GM21447 (cell line): ENCODE measurements at regions not wholly inside any gene's neighbourhood (a gene's known extent, or its start where the extent isn't known, plus 50 kb on each side); places are given as distances from the start of the nearest gene placed in this dataset.

Source experiments
- ATAC-seq: cut with Tn5 transposase; IDR thresholded peaks from one replicate; pipeline ENCODE4 v1.9.1; 2021; ENCODE audit not compliant: unreplicated experiment

GRCh38 chr4:129531253-129531652 is 435.3 kb downstream of the C4orf33 start:
- no peak for ATAC-seq

GRCh38 chr4:129532573-129532972 is 436.6 kb downstream of the C4orf33 start:
- peak; percentile 91 for ATAC-seq

GRCh38 chr4:129543299-129543698 is 447.3 kb downstream of the C4orf33 start:
- ATAC-seq, result no peak

- no peak for ATAC-seq
Observed at GRCh38 chr4:129545599-129546278, 449.8 kb downstream of the C4orf33 start.

GRCh38 chr4:129546531-129546930 is 450.6 kb downstream of the C4orf33 start:
- ATAC-seq, result no peak

- ATAC-seq, result no peak
Observed at GRCh38 chr4:129550281-129550785, 454.4 kb downstream of the C4orf33 start.

GRCh38 chr4:129561280-129561679 is 465.3 kb downstream of the C4orf33 start:
- no peak for ATAC-seq

GRCh38 chr4:129561886-129562671 is 466.1 kb downstream of the C4orf33 start:
- ATAC-seq, result no peak

GRCh38 chr4:129565214-129565613 is 469.3 kb downstream of the C4orf33 start:
- no peak for ATAC-seq

- no peak for ATAC-seq
Observed at GRCh38 chr4:129570326-129570725, 474.4 kb downstream of the C4orf33 start.

GRCh38 chr4:129578336-129578735 is 482.4 kb downstream of the C4orf33 start:
- no peak for ATAC-seq

GRCh38 chr4:129581305-129581704 is 485.4 kb downstream of the C4orf33 start:
- no peak for ATAC-seq

- no peak for ATAC-seq
Observed at GRCh38 chr4:129583868-129584267, 487.9 kb downstream of the C4orf33 start.

GRCh38 chr4:129598582-129598981 is 502.6 kb downstream of the C4orf33 start:
- ATAC-seq, result no peak

- ATAC-seq, result no peak
Observed at GRCh38 chr4:129600898-129601297, 504.9 kb downstream of the C4orf33 start.

GRCh38 chr4:129602447-129602846 is 506.5 kb downstream of the C4orf33 start:
- no peak for ATAC-seq

- no peak for ATAC-seq
Observed at GRCh38 chr4:129603241-129603931, 507.4 kb downstream of the C4orf33 start.

GRCh38 chr4:129604632-129605255 is 508.8 kb downstream of the C4orf33 start:
- ATAC-seq, result no peak

GRCh38 chr4:129614611-129615010 is 518.7 kb downstream of the C4orf33 start:
- ATAC-seq, result no peak

- ATAC-seq, result no peak
Observed at GRCh38 chr4:129622566-129622965, 526.6 kb downstream of the C4orf33 start.

- ATAC-seq, result no peak
Observed at GRCh38 chr4:129623233-129623875, 527.4 kb downstream of the C4orf33 start.
